GM18502 (cell line): ENCODE measurements at regions not wholly inside any gene's neighbourhood (a gene's known extent, or its start where the extent isn't known, plus 50 kb on each side); places are given as distances from the start of the nearest gene placed in this dataset.

Experiments
- ATAC-seq: cut with Tn5 transposase; IDR thresholded peaks from one replicate; pipeline ENCODE4 v1.9.1; 2021; ENCODE audit warnings: mild to moderate bottlenecking; ENCODE audit not compliant: unreplicated experiment, poor library complexity

- no peak for ATAC-seq
Measured at GRCh38 chr12:61302282-61302681, 957.9 kb upstream of the USP15 start.

- ATAC-seq = no peak
Measured at GRCh38 chr12:61308220-61308619, 952.0 kb upstream of the USP15 start.

GRCh38 chr12:61311413-61311812, 948.8 kb upstream of the USP15 start:
- ATAC-seq = no peak

GRCh38 chr12:61348871-61349270, 911.3 kb upstream of the USP15 start:
- no peak for ATAC-seq

- ATAC-seq = no peak
Measured at GRCh38 chr12:61355105-61355504, 905.1 kb upstream of the USP15 start.

- ATAC-seq = no peak
Measured at GRCh38 chr12:61356485-61356884, 903.7 kb upstream of the USP15 start.

- no peak for ATAC-seq
Measured at GRCh38 chr12:61357496-61357895, 902.7 kb upstream of the USP15 start.

- no peak for ATAC-seq
Measured at GRCh38 chr12:61362037-61362436, 898.2 kb upstream of the USP15 start.

- ATAC-seq = no peak
Measured at GRCh38 chr12:61365001-61365400, 895.2 kb upstream of the USP15 start.

- ATAC-seq = no peak
Measured at GRCh38 chr12:61367281-61367785, 892.9 kb upstream of the USP15 start.

- no peak for ATAC-seq
Measured at GRCh38 chr12:61369241-61369910, 890.8 kb upstream of the USP15 start.

GRCh38 chr12:61384511-61384910, 875.7 kb upstream of the USP15 start:
- no peak for ATAC-seq

- ATAC-seq = no peak
Measured at GRCh38 chr12:61385771-61386170, 874.4 kb upstream of the USP15 start.

- no peak for ATAC-seq
Measured at GRCh38 chr12:61397668-61398067, 862.5 kb upstream of the USP15 start.

- ATAC-seq = no peak
Measured at GRCh38 chr12:61412201-61412600, 848.0 kb upstream of the USP15 start.

- no peak for ATAC-seq
Measured at GRCh38 chr12:61414470-61414869, 845.7 kb upstream of the USP15 start.

GRCh38 chr12:61422786-61423185, 837.4 kb upstream of the USP15 start:
- ATAC-seq = no peak

- no peak for ATAC-seq
Measured at GRCh38 chr12:61452076-61452475, 808.1 kb upstream of the USP15 start.

GRCh38 chr12:61487728-61488127, 772.5 kb upstream of the USP15 start:
- no peak for ATAC-seq

GRCh38 chr12:61490526-61491498, 769.4 kb upstream of the USP15 start:
- no peak for ATAC-seq

- no peak for ATAC-seq
Measured at GRCh38 chr12:61502179-61502578, 758.0 kb upstream of the USP15 start.
